ENCODE measurements at regions not wholly inside any gene's neighbourhood (a gene's known extent, or its start where the extent isn't known, plus 50 kb on each side); places are given as distances from the start of the nearest gene placed in this dataset.

DNA sequence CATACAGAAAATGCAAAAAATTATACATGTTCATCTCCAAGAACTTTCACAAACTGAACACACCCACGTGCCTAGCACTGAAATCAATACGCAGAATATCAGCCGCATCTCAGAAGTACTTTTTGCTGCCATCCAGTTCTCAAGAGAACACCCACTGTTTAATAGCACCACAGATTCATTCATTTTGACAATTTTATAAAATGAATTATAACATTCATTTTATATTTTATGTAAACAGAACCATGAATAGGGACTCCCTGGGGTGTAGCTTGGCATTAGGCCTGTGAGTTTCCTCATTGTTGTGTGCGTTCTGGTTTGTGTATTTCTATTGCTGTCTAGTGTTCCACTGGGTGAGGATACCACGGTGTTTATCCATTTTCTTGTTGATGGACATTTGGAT, 77.3 kb upstream of the PIP4K2A start:
- TF ChIP-seq, protein P1, sequence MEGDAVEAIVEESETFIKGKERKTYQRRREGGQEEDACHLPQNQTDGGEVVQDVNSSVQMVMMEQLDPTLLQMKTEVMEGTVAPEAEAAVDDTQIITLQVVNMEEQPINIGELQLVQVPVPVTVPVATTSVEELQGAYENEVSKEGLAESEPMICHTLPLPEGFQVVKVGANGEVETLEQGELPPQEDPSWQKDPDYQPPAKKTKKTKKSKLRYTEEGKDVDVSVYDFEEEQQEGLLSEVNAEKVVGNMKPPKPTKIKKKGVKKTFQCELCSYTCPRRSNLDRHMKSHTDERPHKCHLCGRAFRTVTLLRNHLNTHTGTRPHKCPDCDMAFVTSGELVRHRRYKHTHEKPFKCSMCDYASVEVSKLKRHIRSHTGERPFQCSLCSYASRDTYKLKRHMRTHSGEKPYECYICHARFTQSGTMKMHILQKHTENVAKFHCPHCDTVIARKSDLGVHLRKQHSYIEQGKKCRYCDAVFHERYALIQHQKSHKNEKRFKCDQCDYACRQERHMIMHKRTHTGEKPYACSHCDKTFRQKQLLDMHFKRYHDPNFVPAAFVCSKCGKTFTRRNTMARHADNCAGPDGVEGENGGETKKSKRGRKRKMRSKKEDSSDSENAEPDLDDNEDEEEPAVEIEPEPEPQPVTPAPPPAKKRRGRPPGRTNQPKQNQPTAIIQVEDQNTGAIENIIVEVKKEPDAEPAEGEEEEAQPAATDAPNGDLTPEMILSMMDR (IDR thresholded peaks at IDR 0.05), result no peak
- TF ChIP-seq POLR2AphosphoS5 (IDR thresholded peaks at IDR 0.05; ENCODE audit: low read depth, low read length), result no peak
- TF ChIP-seq ELF1 (IDR thresholded peaks at IDR 0.05), result no peak
- TF ChIP-seq RAD21 (IDR thresholded peaks at IDR 0.05; ENCODE audit: low read length), result no peak
- no peak for TF ChIP-seq YY1 (IDR thresholded peaks at IDR 0.05; ENCODE audit: low read depth)
- no peak for TF ChIP-seq EZH2phosphoT487 (IDR thresholded peaks at IDR 0.05; ENCODE audit: borderline replicate concordance, low read depth)
- TF ChIP-seq TEAD4 (IDR thresholded peaks at IDR 0.05; ENCODE audit: borderline replicate concordance, insufficient read depth), result no peak
- TF ChIP-seq, protein P2, sequence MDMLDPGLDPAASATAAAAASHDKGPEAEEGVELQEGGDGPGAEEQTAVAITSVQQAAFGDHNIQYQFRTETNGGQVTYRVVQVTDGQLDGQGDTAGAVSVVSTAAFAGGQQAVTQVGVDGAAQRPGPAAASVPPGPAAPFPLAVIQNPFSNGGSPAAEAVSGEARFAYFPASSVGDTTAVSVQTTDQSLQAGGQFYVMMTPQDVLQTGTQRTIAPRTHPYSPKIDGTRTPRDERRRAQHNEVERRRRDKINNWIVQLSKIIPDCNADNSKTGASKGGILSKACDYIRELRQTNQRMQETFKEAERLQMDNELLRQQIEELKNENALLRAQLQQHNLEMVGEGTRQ (IDR thresholded peaks at IDR 0.05; ENCODE audit: borderline replicate concordance, low read depth, low read length), result no peak
- no peak for TF ChIP-seq FOXJ3 (CRISPR knock-in tag; IDR thresholded peaks at IDR 0.05)

Data from SK-N-SH (cell line).